ENCODE measurements at regions not wholly inside any gene's neighbourhood (a gene's known extent, or its start where the extent isn't known, plus 50 kb on each side); places are given as distances from the start of the nearest gene placed in this dataset.

- no peak for DNase-seq (ENCODE audit: low read depth, low spot score)
- H3K4me3 ChIP-seq (ENCODE audit: low read depth, low read length): no peak overlapping the region
- TF ChIP-seq CTCF (IDR thresholded peaks at IDR 0.05; ENCODE audit: low read depth, low read length): no peak
- in situ Hi-C loops (cut with HindIII; ENCODE audit: low sequenced_read_pairs): no loop called here
Measured at GRCh38 chr7:89401099-89401498, 605.6 kb upstream of the TEX47 start.

- in situ Hi-C loops (cut with HindIII; ENCODE audit: low sequenced_read_pairs): no loop called here
- TF ChIP-seq CTCF (IDR thresholded peaks at IDR 0.05; ENCODE audit: low read depth, low read length): no peak
- no peak overlapping the region for H3K4me3 ChIP-seq (ENCODE audit: low read depth, low read length)
- no peak for DNase-seq (ENCODE audit: low read depth, low spot score)
Measured at GRCh38 chr7:89401690-89402089, 606.2 kb upstream of the TEX47 start.

DNA sequence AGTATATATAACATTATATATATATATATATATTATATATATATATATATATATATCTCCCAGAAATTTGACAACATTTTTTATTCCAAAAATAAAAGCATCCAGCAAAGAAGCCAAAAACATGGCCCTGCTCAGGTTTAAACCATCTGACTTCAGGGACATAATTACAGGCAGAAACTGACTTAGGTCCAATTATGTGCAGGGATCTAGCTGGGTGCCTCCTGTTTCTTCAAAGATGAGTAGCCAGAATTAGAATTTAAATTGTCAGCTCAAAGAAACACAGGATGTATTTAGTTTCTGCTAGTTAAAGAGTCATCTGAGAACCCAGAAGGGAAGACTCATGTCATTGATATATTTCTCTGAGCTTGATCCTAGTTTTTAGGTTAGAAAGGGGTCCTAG is 656.4 kb upstream of the TEX47 start:
- TF ChIP-seq CTCF (IDR thresholded peaks at IDR 0.05; ENCODE audit: low read depth, low read length): no peak
- DNase-seq (ENCODE audit: low read depth, low spot score): no peak
- H3K4me3 ChIP-seq (ENCODE audit: low read depth, low read length): no peak overlapping the region
- in situ Hi-C loops (cut with HindIII; ENCODE audit: low sequenced_read_pairs): no loop called here

DNA sequence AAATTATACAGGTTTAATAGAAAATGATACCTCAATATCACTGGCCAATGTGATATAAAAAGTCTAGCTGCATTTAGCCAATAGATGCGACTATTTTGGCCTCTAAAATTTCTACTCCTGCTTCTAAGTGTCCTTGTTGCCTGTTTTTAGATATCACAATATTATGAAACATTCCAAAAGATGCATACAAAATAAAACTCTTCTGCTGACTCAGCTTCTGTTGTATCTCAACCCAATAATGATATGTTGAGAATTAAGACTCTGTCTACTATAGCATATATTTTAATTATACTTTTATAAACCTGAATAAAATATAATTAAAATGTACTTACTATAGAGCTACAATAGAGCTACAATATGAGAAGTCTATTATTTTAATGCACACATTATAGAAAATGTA is 661.0 kb upstream of the TEX47 start:
- in situ Hi-C loops (cut with HindIII; ENCODE audit: low sequenced_read_pairs): no loop called here

GRCh38 chr7:89458114-89458513 is 662.6 kb upstream of the TEX47 start:
- no peak for TF ChIP-seq CTCF (IDR thresholded peaks at IDR 0.05; ENCODE audit: low read depth, low read length)
- no peak for DNase-seq (ENCODE audit: low read depth, low spot score)
- no peak overlapping the region for H3K4me3 ChIP-seq (ENCODE audit: low read depth, low read length)
- in situ Hi-C loops (cut with HindIII; ENCODE audit: low sequenced_read_pairs): no loop called here

More for the DNA sequence above, 661.0 kb upstream of the TEX47 start:
- no peak for TF ChIP-seq CTCF (IDR thresholded peaks at IDR 0.05; ENCODE audit: low read depth, low read length)
- no peak for DNase-seq (ENCODE audit: low read depth, low spot score)
- H3K4me3 ChIP-seq (ENCODE audit: low read depth, low read length): no peak overlapping the region

DNA sequence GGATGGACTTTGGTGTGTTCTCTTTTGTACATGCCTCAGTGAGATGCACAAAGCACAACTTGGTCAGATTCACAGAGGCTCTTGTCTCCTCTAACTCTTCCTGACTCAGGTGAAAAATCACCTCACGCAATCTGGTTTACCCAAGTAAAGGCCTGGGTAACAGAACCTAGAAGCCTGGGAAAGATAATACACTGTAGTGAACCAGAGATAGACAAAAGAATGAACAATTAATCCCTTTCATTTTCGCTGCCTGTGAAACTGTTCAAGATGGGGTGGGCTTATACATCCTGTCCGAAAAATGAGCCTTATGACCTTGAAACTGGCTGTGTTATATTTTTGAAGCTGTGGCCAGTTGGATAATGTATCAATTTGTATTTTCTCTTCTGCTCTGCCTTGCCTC is 678.9 kb upstream of the TEX47 start:
- no peak for DNase-seq (ENCODE audit: low read depth, low spot score)
- H3K4me3 ChIP-seq (ENCODE audit: low read depth, low read length): no peak overlapping the region
- no peak for TF ChIP-seq CTCF (IDR thresholded peaks at IDR 0.05; ENCODE audit: low read depth, low read length)
- in situ Hi-C loops (cut with HindIII; ENCODE audit: low sequenced_read_pairs): no loop called here

DNA sequence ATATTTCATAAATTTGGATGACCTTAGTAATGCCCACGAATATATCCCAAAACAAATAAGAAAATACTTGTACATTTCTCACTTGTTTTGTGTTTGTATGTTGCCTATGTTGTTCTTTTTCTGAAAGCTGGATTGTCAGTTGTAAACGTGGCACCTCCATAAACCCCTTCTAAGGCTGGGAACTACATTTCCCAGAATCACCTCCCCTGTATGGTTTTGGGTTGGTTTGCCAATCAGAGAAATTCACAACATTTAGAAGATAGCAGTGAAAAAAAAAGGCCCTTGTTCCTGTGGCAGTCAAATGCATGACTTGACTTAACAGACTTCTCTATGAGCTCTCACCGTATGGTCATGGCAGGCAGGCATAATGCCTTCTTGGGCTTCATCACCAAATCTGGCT is 676.3 kb upstream of the STEAP1 start:
- TF ChIP-seq CTCF (IDR thresholded peaks at IDR 0.05; ENCODE audit: low read depth, low read length): no peak
- H3K4me3 ChIP-seq (ENCODE audit: low read depth, low read length): no peak overlapping the region
- DNase-seq (ENCODE audit: low read depth, low spot score): no peak
- in situ Hi-C loops (cut with HindIII; ENCODE audit: low sequenced_read_pairs): no loop called here

Data from astrocyte of the spinal cord (primary cell).